ENCODE measurements at regions not wholly inside any gene's neighbourhood (a gene's known extent, or its start where the extent isn't known, plus 50 kb on each side); places are given as distances from the start of the nearest gene placed in this dataset.

- Histone ChIP-seq H3K9me3 (no peaks in the 10 kb centered on the region), H4K20me1 (ENCODE audit: insufficient read depth) (no peaks in the 10 kb centered on the region), H3K4me2 (no peak overlapping the region), H3K9ac (no peak overlapping the region), H3K36me3 (replicated peaks in 1 of 2; ENCODE audit: control insufficient read depth in 1 of 2, insufficient read depth in 2 of 2, low read length in 1 of 2) (no peaks in the 10 kb centered on the region), H3F3A (replicated peaks; ENCODE audit: insufficient read depth) (no peaks in the 10 kb centered on the region), H2AFZ (ENCODE audit: low read depth) (no peak overlapping the region), H3K79me2 (ENCODE audit: insufficient read depth) (no peaks in the 10 kb centered on the region), H3K27ac (ENCODE audit: low read depth in 2 of 2, low read length in 1 of 2) (no peak overlapping the region; a peak in 1 of 4 replicates), H3K27me3 (ENCODE audit: insufficient read depth) (no peaks in the 10 kb centered on the region), H3K9me2 (no peaks in the 10 kb centered on the region), H3K4me1 (ENCODE audit: control insufficient read depth in 1 of 2, insufficient read depth in 2 of 2, low read depth in 1 of 2, low read length in 1 of 2) (peaks cover 0 to 7% of the 10 kb centered on the region in 2 experiments; a peak in 2 of 4 replicates), H3K4me3 (ENCODE audit: low read depth in 2 of 2, low read length in 1 of 2) (no peak overlapping the region)
- TF ChIP-seq IRF3 (IDR thresholded peaks at IDR 0.05; ENCODE audit: low read depth, low read length): no peak
- POLR2A ChIA-PET: no interaction called here
- CTCF ChIA-PET: no interaction called here
- no peak for DNase-seq
Observed at GRCh38 chr3:117434661-117435412, 725.3 kb downstream of the TUSC7 start.

- no peak for TF ChIP-seq JUND (IDR thresholded peaks at IDR 0.05)
- TF ChIP-seq CHD2 (IDR thresholded peaks at IDR 0.05; ENCODE audit: low read length, partially characterized antibody): no peak
- TF ChIP-seq YY1 (IDR thresholded peaks at IDR 0.05; ENCODE audit: low read depth): no peak
- TF ChIP-seq RXRA (IDR thresholded peaks at IDR 0.05; ENCODE audit: borderline replicate concordance, low read depth): no peak
- TF ChIP-seq USF2 (IDR thresholded peaks at IDR 0.05; ENCODE audit: borderline replicate concordance, low read depth, low read length): no peak
- no peak for TF ChIP-seq FOXM1 (IDR thresholded peaks at IDR 0.05; ENCODE audit: low read depth)
- TF ChIP-seq GABPA (IDR thresholded peaks at IDR 0.05; ENCODE audit: low read depth): no peak
- TF ChIP-seq NFIC (IDR thresholded peaks at IDR 0.05; ENCODE audit: borderline replicate concordance): no peak
- no peak for TF ChIP-seq TCF12 (IDR thresholded peaks at IDR 0.05)
- TF ChIP-seq SMC3 (IDR thresholded peaks at IDR 0.05; ENCODE audit: low read depth, low read length): no peak
- TF ChIP-seq, protein P1, sequence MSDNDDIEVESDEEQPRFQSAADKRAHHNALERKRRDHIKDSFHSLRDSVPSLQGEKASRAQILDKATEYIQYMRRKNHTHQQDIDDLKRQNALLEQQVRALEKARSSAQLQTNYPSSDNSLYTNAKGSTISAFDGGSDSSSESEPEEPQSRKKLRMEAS (IDR thresholded peaks at IDR 0.05; ENCODE audit: low read depth): no peak
- no peak for TF ChIP-seq GATA2 (CRISPR knock-in tag; IDR thresholded peaks at IDR 0.05)
- TF ChIP-seq, protein P2, sequence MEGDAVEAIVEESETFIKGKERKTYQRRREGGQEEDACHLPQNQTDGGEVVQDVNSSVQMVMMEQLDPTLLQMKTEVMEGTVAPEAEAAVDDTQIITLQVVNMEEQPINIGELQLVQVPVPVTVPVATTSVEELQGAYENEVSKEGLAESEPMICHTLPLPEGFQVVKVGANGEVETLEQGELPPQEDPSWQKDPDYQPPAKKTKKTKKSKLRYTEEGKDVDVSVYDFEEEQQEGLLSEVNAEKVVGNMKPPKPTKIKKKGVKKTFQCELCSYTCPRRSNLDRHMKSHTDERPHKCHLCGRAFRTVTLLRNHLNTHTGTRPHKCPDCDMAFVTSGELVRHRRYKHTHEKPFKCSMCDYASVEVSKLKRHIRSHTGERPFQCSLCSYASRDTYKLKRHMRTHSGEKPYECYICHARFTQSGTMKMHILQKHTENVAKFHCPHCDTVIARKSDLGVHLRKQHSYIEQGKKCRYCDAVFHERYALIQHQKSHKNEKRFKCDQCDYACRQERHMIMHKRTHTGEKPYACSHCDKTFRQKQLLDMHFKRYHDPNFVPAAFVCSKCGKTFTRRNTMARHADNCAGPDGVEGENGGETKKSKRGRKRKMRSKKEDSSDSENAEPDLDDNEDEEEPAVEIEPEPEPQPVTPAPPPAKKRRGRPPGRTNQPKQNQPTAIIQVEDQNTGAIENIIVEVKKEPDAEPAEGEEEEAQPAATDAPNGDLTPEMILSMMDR (IDR thresholded peaks at IDR 0.05): no peak
- no peak for TF ChIP-seq EP300 (IDR thresholded peaks at IDR 0.05; ENCODE audit: borderline replicate concordance in 1 of 2, low read depth in 1 of 2, low read length in 1 of 2)
- TF ChIP-seq MXI1 (IDR thresholded peaks at IDR 0.05; ENCODE audit: low read depth, low read length): no peak
- TF ChIP-seq, protein P3, sequence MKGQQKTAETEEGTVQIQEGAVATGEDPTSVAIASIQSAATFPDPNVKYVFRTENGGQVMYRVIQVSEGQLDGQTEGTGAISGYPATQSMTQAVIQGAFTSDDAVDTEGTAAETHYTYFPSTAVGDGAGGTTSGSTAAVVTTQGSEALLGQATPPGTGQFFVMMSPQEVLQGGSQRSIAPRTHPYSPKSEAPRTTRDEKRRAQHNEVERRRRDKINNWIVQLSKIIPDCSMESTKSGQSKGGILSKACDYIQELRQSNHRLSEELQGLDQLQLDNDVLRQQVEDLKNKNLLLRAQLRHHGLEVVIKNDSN (IDR thresholded peaks at IDR 0.05; ENCODE audit: borderline replicate concordance, low read depth): no peak
- TF ChIP-seq, protein P4, sequence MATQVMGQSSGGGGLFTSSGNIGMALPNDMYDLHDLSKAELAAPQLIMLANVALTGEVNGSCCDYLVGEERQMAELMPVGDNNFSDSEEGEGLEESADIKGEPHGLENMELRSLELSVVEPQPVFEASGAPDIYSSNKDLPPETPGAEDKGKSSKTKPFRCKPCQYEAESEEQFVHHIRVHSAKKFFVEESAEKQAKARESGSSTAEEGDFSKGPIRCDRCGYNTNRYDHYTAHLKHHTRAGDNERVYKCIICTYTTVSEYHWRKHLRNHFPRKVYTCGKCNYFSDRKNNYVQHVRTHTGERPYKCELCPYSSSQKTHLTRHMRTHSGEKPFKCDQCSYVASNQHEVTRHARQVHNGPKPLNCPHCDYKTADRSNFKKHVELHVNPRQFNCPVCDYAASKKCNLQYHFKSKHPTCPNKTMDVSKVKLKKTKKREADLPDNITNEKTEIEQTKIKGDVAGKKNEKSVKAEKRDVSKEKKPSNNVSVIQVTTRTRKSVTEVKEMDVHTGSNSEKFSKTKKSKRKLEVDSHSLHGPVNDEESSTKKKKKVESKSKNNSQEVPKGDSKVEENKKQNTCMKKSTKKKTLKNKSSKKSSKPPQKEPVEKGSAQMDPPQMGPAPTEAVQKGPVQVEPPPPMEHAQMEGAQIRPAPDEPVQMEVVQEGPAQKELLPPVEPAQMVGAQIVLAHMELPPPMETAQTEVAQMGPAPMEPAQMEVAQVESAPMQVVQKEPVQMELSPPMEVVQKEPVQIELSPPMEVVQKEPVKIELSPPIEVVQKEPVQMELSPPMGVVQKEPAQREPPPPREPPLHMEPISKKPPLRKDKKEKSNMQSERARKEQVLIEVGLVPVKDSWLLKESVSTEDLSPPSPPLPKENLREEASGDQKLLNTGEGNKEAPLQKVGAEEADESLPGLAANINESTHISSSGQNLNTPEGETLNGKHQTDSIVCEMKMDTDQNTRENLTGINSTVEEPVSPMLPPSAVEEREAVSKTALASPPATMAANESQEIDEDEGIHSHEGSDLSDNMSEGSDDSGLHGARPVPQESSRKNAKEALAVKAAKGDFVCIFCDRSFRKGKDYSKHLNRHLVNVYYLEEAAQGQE (IDR thresholded peaks at IDR 0.05; ENCODE audit: low read depth, low read length): no peak
- no peaks in the 10 kb centered on the region for H4K20me1 ChIP-seq (ENCODE audit: insufficient read depth)
- no peaks in the 10 kb centered on the region for H3K27me3 ChIP-seq (ENCODE audit: insufficient read depth)
- no peaks in the 10 kb centered on the region for H3F3A ChIP-seq (replicated peaks; ENCODE audit: insufficient read depth)
- CTCF ChIA-PET: no interaction called here
- no peaks in the 10 kb centered on the region for H3K9me3 ChIP-seq
- H3K4me2 ChIP-seq: no peak overlapping the region
- no peak overlapping the region for H3K9ac ChIP-seq
- no peak overlapping the region for H3K4me3 ChIP-seq (ENCODE audit: low read depth in 2 of 2, low read length in 1 of 2)
- no peaks in the 10 kb centered on the region for H3K36me3 ChIP-seq (replicated peaks in 1 of 2; ENCODE audit: control insufficient read depth in 1 of 2, insufficient read depth in 2 of 2, low read length in 1 of 2)
- no peak for DNase-seq
- no peaks in the 10 kb centered on the region for H3K79me2 ChIP-seq (ENCODE audit: insufficient read depth)
- H3K9me2 ChIP-seq: no peaks in the 10 kb centered on the region
- H3K4me1 ChIP-seq (ENCODE audit: control insufficient read depth in 1 of 2, insufficient read depth in 2 of 2, low read depth in 1 of 2, low read length in 1 of 2): peaks cover 0 to 9% of the 10 kb centered on the region in 2 experiments; a peak in 2 of 4 replicates
- WGBS (ENCODE audit: low lambda C conversion rate): 89% methylated on average over 6 of the region's 6 CpGs
- H3K27ac ChIP-seq (ENCODE audit: low read depth in 2 of 2, low read length in 1 of 2): no peak overlapping the region
- H2AFZ ChIP-seq (ENCODE audit: low read depth): no peak overlapping the region
- POLR2A ChIA-PET: no interaction called here
Observed at GRCh38 chr3:117435506-117435905, 725.9 kb downstream of the TUSC7 start.
